ENCODE measurements at regions not wholly inside any gene's neighbourhood (a gene's known extent, or its start where the extent isn't known, plus 50 kb on each side); places are given as distances from the start of the nearest gene placed in this dataset.
A peak's percentile ranks its signal among the peaks of the same experiment; 100 is the strongest.

- peak; percentile 38 for DNase-seq
These were observed 420.4 kb upstream of the SEMA3A start for GRCh38 chr7:84614821-84615501.

- no peak for DNase-seq
These were observed 418.5 kb upstream of the SEMA3A start for GRCh38 chr7:84612981-84613681.

- DNase-seq = no peak
These were observed 416.8 kb upstream of the SEMA3A start for GRCh38 chr7:84611391-84611790.

- DNase-seq = no peak
These were observed 415.8 kb upstream of the SEMA3A start for GRCh38 chr7:84610390-84610789.

- DNase-seq = no peak
These were observed 410.7 kb upstream of the SEMA3A start for GRCh38 chr7:84605301-84605700.

- DNase-seq = no peak
These were observed 409.0 kb upstream of the SEMA3A start for GRCh38 chr7:84603545-84603944.

GRCh38 chr7:84595026-84595425 is 400.4 kb upstream of the SEMA3A start:
- no peak for DNase-seq

- no peak for DNase-seq
These were observed 397.3 kb upstream of the SEMA3A start for GRCh38 chr7:84591897-84592296.

- no peak for DNase-seq
These were observed 394.4 kb upstream of the SEMA3A start for GRCh38 chr7:84589012-84589411.

GRCh38 chr7:84583331-84583730 is 388.7 kb upstream of the SEMA3A start:
- DNase-seq = no peak

GRCh38 chr7:84582747-84583146 is 388.2 kb upstream of the SEMA3A start:
- no peak for DNase-seq

- no peak for DNase-seq
These were observed 384.2 kb upstream of the SEMA3A start for GRCh38 chr7:84578825-84579224.

GRCh38 chr7:84568781-84569180 is 374.2 kb upstream of the SEMA3A start:
- DNase-seq = no peak

GRCh38 chr7:84565345-84566074 is 370.9 kb upstream of the SEMA3A start:
- no peak for DNase-seq

GRCh38 chr7:84553711-84554110 is 359.1 kb upstream of the SEMA3A start:
- no peak for DNase-seq

GRCh38 chr7:84549409-84549808 is 354.8 kb upstream of the SEMA3A start:
- no peak for DNase-seq

GRCh38 chr7:84548366-84549365 is 354.1 kb upstream of the SEMA3A start:
- no peak for DNase-seq

- no peak for DNase-seq
These were observed 352.7 kb upstream of the SEMA3A start for GRCh38 chr7:84547331-84547730.

GRCh38 chr7:84546403-84546802 is 351.8 kb upstream of the SEMA3A start:
- DNase-seq = no peak

- DNase-seq = no peak
These were observed 343.7 kb upstream of the SEMA3A start for GRCh38 chr7:84538268-84538667.

- DNase-seq = no peak
These were observed 341.8 kb upstream of the SEMA3A start for GRCh38 chr7:84536271-84536870.

- DNase-seq = no peak
These were observed 341.1 kb upstream of the SEMA3A start for GRCh38 chr7:84535580-84536270.

Data from inflammatory macrophage treated with lipopolysaccharide for 4 hours (primary cell).